GM19397 (cell line): ENCODE measurements at regions not wholly inside any gene's neighbourhood (a gene's known extent, or its start where the extent isn't known, plus 50 kb on each side); places are given as distances from the start of the nearest gene placed in this dataset.
"Not testable (repeated sequence)": the region's sequence is repeated elsewhere in the genome, so short reads cannot be mapped to it uniquely, and the experiment has no call there.

Experiments used
- ATAC-seq: cut with Tn5 transposase; IDR thresholded peaks from one replicate; pipeline ENCODE4 v1.9.1; 2021; ENCODE audit warnings: mild to moderate bottlenecking, moderate library complexity; ENCODE audit not compliant: unreplicated experiment

DNA sequence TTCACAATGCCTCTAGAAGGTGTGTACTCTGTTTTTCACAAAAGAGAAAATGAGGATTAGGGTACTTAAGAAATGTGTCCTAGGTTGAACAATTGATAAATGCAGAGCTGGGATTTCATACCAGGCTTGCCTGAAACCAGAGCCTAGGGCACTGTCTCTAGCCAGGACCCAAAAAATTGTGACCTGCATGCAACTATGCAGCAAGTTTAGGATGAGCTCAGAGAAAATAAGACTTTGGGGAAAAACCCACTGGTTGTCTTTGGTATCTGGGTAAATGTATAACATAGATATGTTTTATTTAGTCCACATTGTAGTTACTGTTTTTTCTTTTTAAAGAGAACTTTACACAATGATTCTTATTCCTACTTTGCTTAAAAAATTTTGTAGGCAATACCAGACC is 177.1 kb upstream of the SEMA6A start:
- ATAC-seq: no peak

DNA sequence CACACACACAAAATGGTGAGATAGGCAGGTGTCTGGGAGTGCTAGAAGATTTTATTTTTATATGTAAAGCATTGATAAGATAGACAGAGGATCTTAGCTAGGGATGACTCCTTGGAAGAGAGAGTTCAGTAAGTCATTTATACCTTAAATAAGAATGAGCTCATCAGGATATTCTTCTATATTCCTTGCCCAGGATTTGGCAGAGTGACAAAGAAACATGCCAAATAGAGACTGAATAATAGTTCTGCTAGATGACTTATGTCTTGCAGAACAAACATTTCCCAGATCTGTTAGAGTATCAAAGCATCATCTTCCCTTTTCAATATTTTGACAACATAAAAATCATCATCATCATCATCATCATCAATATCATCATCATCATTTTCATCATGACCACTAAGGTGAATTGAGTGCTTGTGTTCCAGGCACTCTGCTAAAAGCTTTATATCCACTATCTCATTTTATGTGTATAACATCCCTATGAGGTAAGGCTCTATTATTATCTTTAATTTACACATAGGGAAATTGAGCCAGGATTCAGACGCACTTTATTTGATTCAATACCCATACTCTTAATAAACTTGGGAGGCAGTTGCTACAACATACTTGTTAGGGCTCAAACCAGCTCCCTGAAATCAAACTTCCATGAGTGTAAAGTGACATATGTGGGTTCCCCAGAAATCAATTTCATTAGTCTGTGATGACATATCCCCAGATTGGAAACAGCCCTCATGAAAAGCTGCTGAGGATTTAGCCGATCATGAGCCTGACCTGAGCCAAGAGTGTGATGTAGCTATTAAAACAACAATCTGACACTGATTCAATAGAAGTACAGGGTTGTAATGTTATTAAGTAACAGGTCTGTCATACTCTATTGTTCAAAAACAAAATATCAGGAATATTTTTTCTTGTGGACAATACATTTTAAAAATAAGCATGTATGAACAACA is 176.3 kb upstream of the SEMA6A start:
- ATAC-seq: no peak

DNA sequence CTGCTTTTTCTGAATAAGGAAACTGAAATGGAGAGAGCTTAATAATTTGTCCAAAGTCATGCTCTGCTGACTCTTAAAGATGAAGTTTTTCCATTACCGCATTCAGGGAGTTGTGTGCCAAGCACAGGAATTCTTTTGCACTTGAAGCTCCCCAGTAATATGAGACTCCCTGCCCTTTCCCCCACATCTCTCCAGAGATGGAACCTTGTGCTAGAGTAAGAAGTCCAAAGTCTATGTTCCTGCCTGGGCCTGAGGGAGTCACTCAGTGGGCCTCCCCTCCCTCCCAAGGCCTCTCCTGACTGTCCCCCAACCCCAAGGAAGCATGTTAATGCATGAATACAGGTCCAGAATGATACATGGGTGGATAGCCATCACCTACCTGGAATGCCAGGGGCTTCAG is 173.3 kb upstream of the SEMA6A start:
- no peak for ATAC-seq

DNA sequence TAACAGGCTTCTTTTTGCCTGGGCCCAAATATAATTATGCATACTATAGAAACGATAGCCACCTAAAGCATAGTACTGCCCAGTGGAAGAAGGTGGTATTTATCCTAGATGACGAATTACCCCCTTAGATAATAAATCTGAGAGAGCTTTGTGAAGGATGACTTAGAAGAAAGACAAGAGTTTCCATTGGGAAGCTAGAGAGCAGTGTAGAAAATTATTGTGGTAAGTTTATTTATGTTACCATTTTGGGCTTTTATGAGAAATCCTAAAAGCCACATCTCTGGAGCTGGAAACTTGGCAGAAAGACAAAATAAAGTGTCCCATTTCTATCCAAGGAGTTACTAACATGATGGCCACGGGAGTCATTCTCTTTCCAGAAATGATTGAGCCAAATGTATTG is 172.0 kb upstream of the SEMA6A start:
- ATAC-seq: no peak

DNA sequence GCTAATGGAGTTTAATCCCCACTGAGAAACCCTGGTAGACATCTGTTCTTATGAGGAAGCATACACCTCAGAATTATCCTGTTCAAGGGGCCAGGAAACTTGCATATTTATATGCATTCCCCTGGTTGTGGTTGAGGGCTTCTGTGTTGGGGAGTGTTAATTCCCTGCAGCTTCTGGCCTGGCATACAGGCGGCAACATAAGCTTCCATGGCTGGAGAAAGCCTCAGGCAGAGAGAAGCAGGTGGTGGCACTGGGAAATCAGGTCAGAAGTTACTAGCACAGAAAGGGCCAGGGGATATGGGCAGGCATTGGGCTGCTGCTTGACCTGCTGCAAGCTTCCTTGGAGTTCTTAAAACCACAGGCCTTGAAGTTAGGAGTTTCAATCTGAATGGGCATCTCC is 166.1 kb upstream of the SEMA6A start:
- ATAC-seq: no peak

DNA sequence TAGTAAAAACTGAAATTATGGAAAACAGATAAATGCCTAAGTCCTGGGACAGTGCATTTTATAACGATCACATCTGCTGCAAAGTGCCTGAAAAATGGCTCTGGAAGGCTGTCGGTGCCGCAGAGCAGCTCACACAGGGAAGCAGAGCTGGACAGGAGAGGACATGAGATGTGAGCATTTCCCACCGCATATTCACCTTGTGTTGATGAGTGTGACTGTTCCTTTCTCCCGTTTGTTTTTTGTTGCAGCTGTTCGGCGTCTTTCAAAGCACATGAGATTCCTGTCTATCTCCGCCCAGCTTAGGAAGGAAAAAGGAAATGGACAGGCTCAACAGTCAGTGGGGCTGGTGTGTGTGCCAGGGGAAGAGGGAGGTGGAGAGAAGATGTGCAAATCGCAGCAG is 164.9 kb upstream of the SEMA6A start:
- no peak for ATAC-seq

DNA sequence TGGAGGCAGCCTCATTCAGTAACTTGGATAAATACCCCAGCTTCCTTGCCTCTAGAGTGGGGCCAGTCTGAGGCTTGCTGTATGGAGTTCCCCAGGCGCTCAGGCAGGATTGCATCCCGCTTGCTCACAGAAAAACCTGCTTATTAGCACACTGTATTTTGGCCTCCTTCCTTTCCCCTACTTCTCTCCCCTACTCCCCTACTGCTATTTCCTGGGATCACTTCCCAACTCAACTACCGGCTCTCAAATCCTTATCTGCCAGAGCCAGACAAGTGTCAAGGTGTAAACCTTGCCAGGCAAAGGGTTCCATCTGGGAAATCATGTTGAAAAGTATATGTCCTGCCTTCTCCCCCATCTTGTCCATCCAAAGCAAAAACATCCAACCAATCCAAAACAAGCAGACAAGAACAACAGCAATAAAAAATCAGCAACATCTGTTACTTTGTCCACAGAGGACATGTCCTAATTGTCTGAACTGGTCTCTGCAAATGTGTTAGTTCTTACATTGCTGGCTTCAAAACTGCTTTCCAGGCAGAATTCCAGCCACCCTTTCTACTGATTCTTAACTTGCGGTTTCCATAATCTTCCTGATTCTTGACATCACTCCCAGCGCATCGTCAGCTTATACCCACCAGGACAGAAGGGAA is 164.1 kb upstream of the SEMA6A start:
- ATAC-seq: no peak

DNA sequence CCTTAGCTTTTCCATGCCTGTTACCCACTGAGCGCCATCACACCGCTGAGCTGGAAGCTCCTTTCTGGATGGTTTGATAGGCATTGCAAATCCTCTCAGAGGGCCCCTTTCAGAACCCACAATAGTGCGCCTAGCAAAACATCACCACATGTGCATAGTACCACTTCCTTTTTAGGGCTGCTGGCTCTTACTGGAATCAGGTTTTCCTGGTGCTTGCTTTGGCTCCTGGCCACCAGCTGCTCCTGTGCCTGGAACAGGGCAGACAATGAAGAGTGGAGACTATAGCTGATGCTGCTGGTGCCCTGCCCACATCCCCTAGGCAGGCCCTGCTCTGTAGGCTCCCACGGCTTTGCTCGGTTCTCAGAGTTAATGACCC is 163.6 kb upstream of the SEMA6A start:
- ATAC-seq: no peak

DNA sequence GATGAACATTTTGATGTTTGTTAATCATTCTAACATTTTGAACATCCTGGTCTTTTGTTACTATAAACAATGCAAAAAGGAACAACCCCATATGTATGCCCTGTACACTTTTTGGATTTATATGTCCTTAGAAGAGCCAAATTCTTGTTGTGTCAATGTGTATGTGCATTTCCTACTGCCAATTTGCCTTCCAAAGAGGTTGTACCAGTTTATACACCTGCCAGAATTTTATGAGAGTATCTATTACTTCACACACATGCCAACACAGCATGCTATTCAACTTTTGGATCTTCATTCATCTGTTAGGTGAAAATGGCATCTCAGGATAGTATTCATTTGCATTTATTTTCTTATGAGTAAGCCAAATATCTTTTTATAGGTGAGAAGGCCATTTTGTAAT is 162.0 kb upstream of the SEMA6A start:
- no peak for ATAC-seq

DNA sequence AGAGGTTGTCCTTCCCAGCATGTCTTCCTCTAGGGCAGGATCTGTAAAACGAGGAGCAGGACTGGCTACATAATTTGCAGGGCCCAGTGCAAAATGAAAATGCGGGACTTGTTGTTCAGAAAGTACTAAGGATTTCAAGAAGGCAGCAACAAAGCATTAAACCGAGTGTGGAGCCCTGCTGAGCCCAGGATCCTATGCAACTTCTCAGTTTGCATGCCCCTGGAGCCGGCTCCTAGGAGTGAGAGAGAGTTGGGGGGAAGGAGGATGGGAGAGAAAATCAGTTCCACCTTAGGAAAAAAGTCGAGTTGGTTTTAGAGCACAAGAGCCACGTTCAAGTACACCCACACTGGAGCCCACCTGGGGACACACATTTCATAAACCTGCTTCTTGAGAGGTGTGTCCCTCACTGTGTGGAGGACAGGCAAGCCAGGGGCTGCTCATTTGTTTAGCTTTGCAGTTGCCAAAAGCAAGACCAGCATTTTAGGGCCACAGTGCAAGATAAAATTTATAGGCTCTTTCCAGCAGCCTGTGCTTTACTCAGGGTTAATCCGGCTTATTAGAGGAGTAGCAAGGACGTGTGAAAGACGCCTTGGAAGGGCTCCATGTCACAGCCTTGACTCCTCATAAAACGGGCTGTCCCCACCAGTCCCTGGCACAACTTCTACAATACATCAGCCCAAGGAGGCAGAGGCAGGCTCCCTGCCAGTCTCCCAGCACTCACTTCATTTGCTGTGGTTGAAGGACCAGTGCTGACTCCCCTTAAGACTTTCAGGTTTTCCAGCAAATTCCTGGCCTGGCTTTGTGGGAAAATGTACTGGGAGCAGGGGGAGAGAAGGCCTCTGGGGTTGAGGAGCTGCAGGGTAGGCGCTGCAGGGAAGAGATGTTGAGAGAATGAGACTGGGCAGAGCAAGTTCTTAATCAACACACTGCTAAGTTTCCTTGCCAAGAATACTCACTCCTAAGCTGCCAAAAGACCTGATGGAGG is 159.7 kb upstream of the SEMA6A start:
- ATAC-seq: no peak

DNA sequence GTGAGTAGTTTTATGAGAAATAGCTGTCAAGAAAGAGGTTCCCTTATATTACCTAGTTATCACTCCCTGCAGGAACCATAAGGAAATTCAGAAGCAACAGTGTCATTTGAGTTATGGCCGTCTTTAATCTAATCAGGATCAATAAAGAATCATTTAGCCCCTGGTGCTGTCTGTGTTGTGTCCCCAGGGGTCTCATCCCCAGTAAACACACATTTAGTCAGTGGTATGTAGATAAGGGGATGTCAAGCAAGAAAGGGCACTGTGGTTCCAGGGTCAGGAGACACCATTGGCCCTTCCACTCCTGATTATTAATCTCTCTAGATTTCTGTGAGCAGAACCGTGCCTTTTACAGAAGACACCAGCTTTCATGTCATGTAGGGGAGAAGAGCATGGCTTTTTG is 158.0 kb upstream of the SEMA6A start:
- no peak for ATAC-seq

DNA sequence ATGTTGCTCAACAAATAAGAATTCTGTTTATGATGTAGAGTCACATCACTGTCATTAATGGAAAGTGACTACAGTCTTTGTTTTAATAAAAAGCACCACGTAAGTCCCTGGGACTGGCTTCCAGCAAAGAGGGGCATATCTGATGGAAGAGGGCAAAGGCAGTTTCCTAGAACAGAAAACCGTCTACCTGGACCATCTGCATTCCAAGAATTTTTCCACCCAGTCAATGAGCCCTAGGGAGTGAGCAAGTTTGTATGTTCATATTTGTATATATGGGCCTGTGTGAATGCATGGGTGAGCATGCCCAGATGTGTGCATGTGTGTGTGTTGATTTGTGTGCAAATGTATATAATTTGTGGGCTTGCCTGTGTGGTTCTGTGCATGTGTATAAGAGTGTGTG is 156.8 kb upstream of the SEMA6A start:
- no peak for ATAC-seq

DNA sequence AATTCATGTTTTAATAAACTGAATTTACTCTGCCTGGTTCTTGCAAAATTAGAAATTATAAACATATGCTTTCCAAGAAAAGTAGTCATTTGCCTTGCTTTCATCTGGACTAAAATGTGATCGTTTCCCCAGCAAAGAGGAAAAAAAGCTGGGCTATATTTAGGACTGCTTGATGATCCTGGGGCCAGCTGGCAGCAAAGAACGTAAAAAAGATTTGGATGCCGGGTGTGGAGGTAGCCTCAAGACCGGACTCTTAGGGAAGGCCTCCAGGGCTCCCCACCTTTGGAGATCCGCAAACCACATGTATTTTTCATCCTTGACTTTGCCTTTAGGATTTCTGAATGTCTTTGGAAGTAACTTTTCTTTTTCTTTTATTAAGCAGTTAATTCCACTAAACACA is 156.1 kb upstream of the SEMA6A start:
- no peak for ATAC-seq

DNA sequence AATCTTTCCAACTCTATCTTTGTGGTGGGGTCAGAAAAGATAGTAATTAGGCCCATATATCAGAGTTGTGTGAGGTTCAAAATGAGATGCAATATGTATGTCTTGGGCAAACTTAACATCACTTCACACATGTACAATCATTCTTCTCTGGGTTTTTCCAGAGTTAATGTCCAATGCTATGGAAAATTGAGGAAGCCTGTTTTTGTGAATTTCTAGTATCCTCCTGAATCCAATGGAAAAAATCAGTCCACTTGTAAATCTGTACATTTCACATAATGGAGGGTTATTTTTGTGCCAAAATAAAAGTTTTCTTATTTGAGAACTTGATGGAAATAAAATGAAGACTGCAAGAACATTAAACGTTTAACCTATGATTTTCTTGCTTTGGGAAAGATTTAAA is 155.6 kb upstream of the SEMA6A start:
- ATAC-seq: no peak

DNA sequence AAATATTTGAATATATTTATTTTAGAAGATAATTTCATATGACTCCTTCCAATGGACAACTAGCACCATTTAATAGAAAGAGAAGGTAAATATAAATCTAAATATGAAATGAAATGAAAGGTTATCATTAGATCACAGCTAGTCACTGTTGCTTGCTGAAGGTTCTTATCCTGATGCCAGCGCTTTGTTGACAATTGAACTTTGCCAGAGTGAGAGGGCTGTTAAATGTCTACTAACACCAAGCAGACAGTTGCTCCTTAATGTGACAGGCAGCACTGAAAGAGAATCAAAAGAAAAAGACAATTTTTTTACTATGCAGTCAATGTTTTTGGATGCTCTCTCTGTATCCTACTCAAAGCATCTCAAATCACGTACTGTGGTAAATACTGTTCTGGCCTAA is 152.6 kb upstream of the SEMA6A start:
- ATAC-seq: no peak

DNA sequence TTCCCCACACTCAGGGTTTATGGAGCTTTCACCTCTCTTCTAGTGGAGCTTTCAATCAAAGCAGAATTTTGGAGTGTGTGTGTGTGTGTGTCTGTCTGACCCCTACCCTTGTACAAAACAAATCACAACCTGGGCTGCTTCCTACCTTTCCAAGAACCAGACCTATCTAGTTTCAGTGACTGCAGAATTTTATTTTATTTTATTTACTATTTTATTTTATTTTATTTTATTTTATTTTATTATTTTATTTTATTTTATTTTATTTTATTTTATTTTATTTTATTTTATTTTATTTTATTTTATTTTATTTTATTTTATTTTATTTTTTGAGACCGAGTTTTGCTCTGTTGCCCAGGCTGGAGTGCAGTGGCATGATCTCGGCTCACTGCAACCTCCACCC is 151.6 kb upstream of the SEMA6A start:
- ATAC-seq: not testable (repeated sequence)

DNA sequence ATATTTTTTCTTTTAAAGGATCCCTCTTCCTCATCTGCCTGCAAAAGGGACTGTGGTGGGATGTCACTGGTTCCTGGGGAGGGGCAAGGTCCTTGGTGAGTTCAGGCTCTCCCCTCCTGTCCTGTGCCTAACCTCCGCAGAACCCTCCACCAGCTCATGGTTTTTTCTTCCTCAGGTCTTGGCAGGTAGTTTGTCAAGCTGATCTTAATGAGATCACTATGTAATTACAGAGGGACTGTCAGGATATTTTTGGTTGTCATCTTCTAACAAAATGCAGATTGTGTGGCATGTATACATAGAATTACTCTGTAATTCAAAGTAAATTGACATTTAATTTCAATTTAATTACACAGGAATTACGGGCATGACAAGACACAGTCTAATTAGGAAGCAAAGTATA is 150.3 kb upstream of the SEMA6A start:
- ATAC-seq: no peak

DNA sequence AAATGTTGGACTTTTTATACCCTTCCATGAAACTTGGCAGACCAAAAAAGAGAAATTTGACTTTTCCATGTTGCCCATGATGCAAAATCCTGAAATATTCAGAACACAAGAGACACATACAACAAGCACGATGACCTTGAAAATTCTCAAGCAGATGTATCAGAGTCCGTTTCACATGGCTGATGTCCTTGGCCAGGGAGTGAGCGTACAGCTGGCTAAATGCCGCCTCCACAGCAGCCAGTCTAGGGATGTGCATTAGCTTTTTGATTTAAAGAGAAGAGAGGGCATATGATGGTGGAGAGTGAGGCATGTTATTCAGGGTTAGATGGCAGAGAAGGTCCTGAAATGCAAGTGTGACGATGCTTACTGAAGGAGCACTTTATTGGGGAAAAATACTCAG is 148.0 kb upstream of the SEMA6A start:
- ATAC-seq: no peak

DNA sequence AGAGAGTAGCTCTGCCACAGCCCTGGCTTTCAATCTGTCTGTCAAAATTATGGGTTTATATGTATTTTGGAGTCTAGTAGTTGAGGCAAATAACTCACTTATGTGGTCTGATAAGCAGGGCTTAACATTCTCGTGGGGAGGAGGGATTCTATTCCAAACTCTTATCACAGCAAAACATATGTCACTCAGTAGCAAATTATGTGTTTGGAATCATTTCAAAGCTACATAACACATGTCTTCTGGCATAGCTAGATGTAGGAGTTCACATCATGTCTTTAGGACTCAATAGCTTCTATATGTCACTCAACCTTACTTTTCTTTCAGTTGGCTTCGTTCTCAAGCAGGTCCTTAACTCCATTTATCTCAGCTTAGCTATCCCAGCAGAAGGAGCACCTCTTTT is 144.5 kb upstream of the SEMA6A start:
- no peak for ATAC-seq

DNA sequence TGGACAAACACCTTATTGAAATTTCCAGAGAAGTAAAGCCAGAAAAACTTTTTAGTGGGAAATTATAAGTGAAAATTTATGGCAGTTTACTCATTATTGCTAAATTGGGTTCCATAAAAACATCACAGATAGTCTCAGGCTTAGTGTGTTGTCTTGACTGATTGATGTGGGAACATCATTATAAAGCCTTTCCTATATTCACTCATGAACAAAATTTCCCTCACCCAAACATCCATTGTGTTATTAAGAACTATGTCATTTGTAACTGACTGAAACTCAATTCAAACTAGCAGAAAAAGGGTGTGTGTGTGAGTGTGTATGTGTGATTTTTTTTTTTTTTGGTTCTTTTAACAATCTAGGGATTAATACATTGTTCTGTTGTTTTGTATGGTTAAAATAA is 143.7 kb upstream of the SEMA6A start:
- ATAC-seq: no peak

DNA sequence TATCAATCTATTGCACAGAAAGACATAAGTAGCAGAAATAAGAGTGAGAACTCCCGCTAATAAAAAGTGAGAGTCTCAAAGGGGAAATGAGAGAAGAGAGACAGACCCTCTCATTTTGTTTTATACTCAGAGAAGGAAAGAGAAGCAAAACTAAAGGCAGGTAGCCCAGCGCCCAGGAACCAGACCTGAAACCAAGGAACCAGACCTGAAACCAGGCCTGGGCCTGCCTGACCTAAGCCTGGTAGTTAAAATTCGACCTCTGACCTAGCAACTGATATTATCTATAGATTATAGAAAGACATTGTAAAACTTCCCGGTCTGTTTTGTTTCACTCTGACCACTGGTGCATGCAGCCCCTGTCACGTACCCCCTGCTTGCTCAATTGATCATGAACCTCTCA is 134.5 kb upstream of the SEMA6A start:
- ATAC-seq: no peak
